ENCODE measurements at regions not wholly inside any gene's neighbourhood (a gene's known extent, or its start where the extent isn't known, plus 50 kb on each side); places are given as distances from the start of the nearest gene placed in this dataset.

- ATAC-seq (no peak), DNase-seq (ENCODE audit: low read depth, low spot score) (no peak)
- H3K27me3 ChIP-seq (ENCODE audit: control insufficient read depth, insufficient read depth, low read length): no peaks in the 10 kb centered on the region
- ChIA-PET CTCF (no interaction called here), POLR2A (no interaction called here)
- no peak for TF ChIP-seq SIN3A (IDR thresholded peaks at IDR 0.05; ENCODE audit: borderline replicate concordance, insufficient read depth, low read depth, low read length)
- no peak overlapping the region for H3K27ac ChIP-seq (ENCODE audit: low read length)
- in situ Hi-C loops (cut with HindIII; ENCODE audit: low pct_unique_long_range_greater_than_20kb, low sequenced_read_pairs): no loop called here
- intact Hi-C loops (cut with micrococcal nuclease; ENCODE audit: unreplicated experiment): no loop called here
- H3K36me3 ChIP-seq (ENCODE audit: control insufficient read depth, insufficient read depth, low read length): no peaks in the 10 kb centered on the region
- H3K9me3 ChIP-seq (ENCODE audit: control insufficient read depth, insufficient read depth, low read depth, low read length): no peaks in the 10 kb centered on the region
- no TSS peak for BruUV-seq (replicated peaks)
- no peaks in the 10 kb centered on the region for H3K4me1 ChIP-seq (ENCODE audit: control insufficient read depth, insufficient read depth, low read length)
- H3K4me3 ChIP-seq (ENCODE audit: low read depth in 2 of 2, low read length in 2 of 2): no peak overlapping the region
These were observed 348.4 kb downstream of the TPBG start for GRCh38 chr6:82711971-82712370.

- ATAC-seq (no peak), DNase-seq (ENCODE audit: low read depth, low spot score) (no peak)
- in situ Hi-C loops (cut with HindIII; ENCODE audit: low pct_unique_long_range_greater_than_20kb, low sequenced_read_pairs) (no loop called here), intact Hi-C loops (cut with micrococcal nuclease; ENCODE audit: unreplicated experiment) (no loop called here)
- POLR2A ChIA-PET: no interaction called here
- H3K4me1 ChIP-seq (ENCODE audit: control insufficient read depth, insufficient read depth, low read length): no peaks in the 10 kb centered on the region
- H3K27me3 ChIP-seq (ENCODE audit: control insufficient read depth, insufficient read depth, low read length): no peaks in the 10 kb centered on the region
- H3K36me3 ChIP-seq (ENCODE audit: control insufficient read depth, insufficient read depth, low read length): no peaks in the 10 kb centered on the region
- no peak overlapping the region for H3K4me3 ChIP-seq (ENCODE audit: low read depth in 2 of 2, low read length in 2 of 2)
- H3K27ac ChIP-seq (ENCODE audit: low read length): no peak overlapping the region
- no peaks in the 10 kb centered on the region for H3K9me3 ChIP-seq (ENCODE audit: control insufficient read depth, insufficient read depth, low read depth, low read length)
- TF ChIP-seq REST (IDR thresholded peaks at IDR 0.05; ENCODE audit: insufficient read depth in 1 of 2, low read depth in 2 of 2, low read length in 1 of 2) (no peak), CTCF (IDR thresholded peaks at IDR 0.05) (no peak)
- CTCF ChIA-PET: no interaction called here
- no TSS peak for BruUV-seq (replicated peaks)
These were observed 348.8 kb downstream of the TPBG start for GRCh38 chr6:82712389-82712788.

- in situ Hi-C loops (cut with HindIII; ENCODE audit: low pct_unique_long_range_greater_than_20kb, low sequenced_read_pairs): no loop called here
- Histone ChIP-seq H3K9me3 (ENCODE audit: control insufficient read depth, insufficient read depth, low read depth, low read length) (no peaks in the 10 kb centered on the region), H3K27me3 (ENCODE audit: control insufficient read depth, insufficient read depth, low read length) (no peaks in the 10 kb centered on the region), H3K4me1 (ENCODE audit: control insufficient read depth, insufficient read depth, low read length) (no peaks in the 10 kb centered on the region), H3K36me3 (ENCODE audit: control insufficient read depth, insufficient read depth, low read length) (no peaks in the 10 kb centered on the region), H3K4me3 (ENCODE audit: low read depth in 2 of 2, low read length in 2 of 2) (no peak overlapping the region), H3K27ac (ENCODE audit: low read length) (no peak overlapping the region)
- CTCF ChIA-PET: interaction anchor here (0.6 kb wide), 1 partner anchor 365 kb away, joined by 3 read pairs; no protein-coding TSS in a partner anchor
- DNase-seq (ENCODE audit: low read depth, low spot score): no peak
- POLR2A ChIA-PET: no interaction called here
- intact Hi-C loops (cut with micrococcal nuclease; ENCODE audit: unreplicated experiment): no loop called here
- no TSS peak for BruUV-seq (replicated peaks)
- TF ChIP-seq TCF7L2 (IDR thresholded peaks at IDR 0.05; ENCODE audit: low read depth, low read length): no peak
- no peak for TF ChIP-seq REST (IDR thresholded peaks at IDR 0.05; ENCODE audit: insufficient read depth in 1 of 2, low read depth in 2 of 2, low read length in 1 of 2)
- TF ChIP-seq CTCF (IDR thresholded peaks at IDR 0.05): peak; percentile 41; the same call in 1 of the 2 replicates
- no peak for ATAC-seq
These were observed 349.2 kb downstream of the TPBG start for GRCh38 chr6:82712826-82713225.
